Ascending aorta (tissue), 2 donors: ENCODE measurements at regions not wholly inside any gene's neighbourhood (a gene's known extent, or its start where the extent isn't known, plus 50 kb on each side); places are given as distances from the start of the nearest gene placed in this dataset.

Source experiments
- DNase-seq, 2 donors: peaks; one replicate each; pipeline ENCODE4 v3.0.0-alpha.2; 2019; ENCODE audit warnings: low spot score in 2 of 2
- H3K27ac ChIP-seq, 2 donors: fragments of 200-600 bp; sonication (generic); one replicate each; pipeline ENCODE4 v1.5.1; 2016 to 2017; ENCODE audit warnings: mild to moderate bottlenecking in 1 of 2
- H3K27me3 ChIP-seq: fragments of 200-600 bp; sonication (generic); one replicate; pipeline ENCODE4 v1.5.1; 2017
- H3K36me3 ChIP-seq, 2 donors: fragments of 200-600 bp; sonication (generic); one replicate each; pipeline ENCODE4 v1.5.1; 2016
- H3K4me1 ChIP-seq, 2 donors: fragments of 200-600 bp; sonication (generic); one replicate each; pipeline ENCODE4 v1.5.1; 2016 to 2017; ENCODE audit warnings: mild to moderate bottlenecking in 1 of 2
- H3K4me3 ChIP-seq, 2 donors: fragments of 200-600 bp; sonication (generic); one replicate each; pipeline ENCODE4 v1.5.1; 2016 to 2017; ENCODE audit warnings: mild to moderate bottlenecking in 1 of 2
- H3K9me3 ChIP-seq, 2 donors: fragments of 200-600 bp; sonication (generic); one replicate each; pipeline ENCODE4 v1.5.1; 2016
- CTCF ChIP-seq, 3 experiments: fragments of 200-600 bp in 2 of 3; fragments of 450-650 bp in 1 of 3; sonication (generic) in 2 of 3; IDR thresholded peaks; one replicate each; pipeline ENCODE4 v1.5.1; 2016 to 2019; ENCODE audit warnings: antibody characterized with exemption in 3 of 3, mild to moderate bottlenecking in 1 of 3, moderate library complexity in 1 of 3
- intact Hi-C: fragments of 100-400 bp; cut with DNase I; formaldehyde crosslinking; loops from one replicate; pipeline ENCODE4 v1.15.1; 2023

GRCh38 chr2:16359961-16360360, 305.7 kb downstream of the CYRIA start:
- no peak for DNase-seq
- Histone ChIP-seq H3K4me3 (no peak overlapping the region), H3K4me1 (no peaks in the 10 kb centered on the region), H3K27me3 (no peaks in the 10 kb centered on the region), H3K36me3 (no peaks in the 10 kb centered on the region), H3K27ac (no peak overlapping the region), H3K9me3 (peaks cover 0 to 5% of the 10 kb centered on the region in 2 donors)
- no peak for TF ChIP-seq CTCF (IDR thresholded peaks at IDR 0.05)
- intact Hi-C loops: no loop called here

- DNase-seq: no peak
- H3K4me3 ChIP-seq: no peak overlapping the region
- no peak overlapping the region for H3K27ac ChIP-seq
- intact Hi-C loops: no loop called here
- H3K36me3 ChIP-seq: no peaks in the 10 kb centered on the region
- no peak for TF ChIP-seq CTCF (IDR thresholded peaks at IDR 0.05)
- no peaks in the 10 kb centered on the region for H3K4me1 ChIP-seq
- H3K27me3 ChIP-seq: no peaks in the 10 kb centered on the region
- peaks cover 0 to 5% of the 10 kb centered on the region in 2 donors for H3K9me3 ChIP-seq
Observed at GRCh38 chr2:16357188-16357587, 308.4 kb downstream of the CYRIA start.

- H3K9me3 ChIP-seq: no peaks in the 10 kb centered on the region
- TF ChIP-seq CTCF (IDR thresholded peaks at IDR 0.05): no peak
- no peak overlapping the region for H3K4me3 ChIP-seq
- no peaks in the 10 kb centered on the region for H3K27me3 ChIP-seq
- no peak overlapping the region for H3K27ac ChIP-seq
- H3K4me1 ChIP-seq: no peaks in the 10 kb centered on the region
- H3K36me3 ChIP-seq: no peaks in the 10 kb centered on the region
- intact Hi-C loops: no loop called here
- no peak for DNase-seq
Observed at GRCh38 chr2:16351541-16351940, 314.1 kb downstream of the CYRIA start.

GRCh38 chr2:16351137-16351536, 314.5 kb downstream of the CYRIA start:
- no peaks in the 10 kb centered on the region for H3K27me3 ChIP-seq
- H3K4me1 ChIP-seq: no peaks in the 10 kb centered on the region
- no peaks in the 10 kb centered on the region for H3K9me3 ChIP-seq
- H3K27ac ChIP-seq: no peak overlapping the region
- no peak overlapping the region for H3K4me3 ChIP-seq
- no peak for TF ChIP-seq CTCF (IDR thresholded peaks at IDR 0.05)
- no peak for DNase-seq
- intact Hi-C loops: no loop called here
- no peaks in the 10 kb centered on the region for H3K36me3 ChIP-seq

GRCh38 chr2:16350211-16350610, 315.4 kb downstream of the CYRIA start:
- H3K27me3 ChIP-seq: no peaks in the 10 kb centered on the region
- H3K4me3 ChIP-seq: no peak overlapping the region
- H3K9me3 ChIP-seq: no peaks in the 10 kb centered on the region
- no peak overlapping the region for H3K27ac ChIP-seq
- no peak for DNase-seq
- no peaks in the 10 kb centered on the region for H3K36me3 ChIP-seq
- no peak for TF ChIP-seq CTCF (IDR thresholded peaks at IDR 0.05)
- intact Hi-C loops: no loop called here
- H3K4me1 ChIP-seq: no peaks in the 10 kb centered on the region

- Histone ChIP-seq H3K4me1 (no peaks in the 10 kb centered on the region), H3K27me3 (no peaks in the 10 kb centered on the region), H3K4me3 (no peak overlapping the region), H3K9me3 (no peaks in the 10 kb centered on the region), H3K27ac (no peak overlapping the region), H3K36me3 (no peaks in the 10 kb centered on the region)
- TF ChIP-seq CTCF (IDR thresholded peaks at IDR 0.05): no peak
- no peak for DNase-seq
- intact Hi-C loops: no loop called here
Observed at GRCh38 chr2:16349811-16350210, 315.8 kb downstream of the CYRIA start.
